Mucosa of descending colon (tissue), 3 donors: ENCODE measurements at regions not wholly inside any gene's neighbourhood (a gene's known extent, or its start where the extent isn't known, plus 50 kb on each side); places are given as distances from the start of the nearest gene placed in this dataset.

Source experiments
- ATAC-seq: fragments of 200-7000 bp; cut with Tn5 transposase; one replicate; pipeline ENCODE4 v1.9.1; 2020; ENCODE audit warnings: mild to moderate bottlenecking, moderate library complexity
- DNase-seq, 3 donors: peaks; one replicate each; pipeline ENCODE4 v3.0.0-alpha.2; 2020
- H3K36me3 ChIP-seq: fragments of 200-600 bp; one replicate; pipeline ENCODE4 v1.8.0; 2021; ENCODE audit warnings: low read depth, mild to moderate bottlenecking
- H3K4me1 ChIP-seq: fragments of 200-600 bp; one replicate; pipeline ENCODE4 v1.8.0; 2021; ENCODE audit warnings: low read depth, mild to moderate bottlenecking
- H3K4me3 ChIP-seq: fragments of 200-600 bp; one replicate; pipeline ENCODE4 v1.8.0; 2021; ENCODE audit warnings: mild to moderate bottlenecking
- H3K9me3 ChIP-seq: fragments of 200-600 bp; one replicate; pipeline ENCODE4 v1.8.0; 2021; ENCODE audit warnings: mild to moderate bottlenecking
- CTCF ChIP-seq: fragments of 200-600 bp; IDR thresholded peaks from one replicate; pipeline ENCODE4 v1.8.0; 2022; ENCODE audit warnings: antibody characterized with exemption, mild to moderate bottlenecking
- intact Hi-C, 2 donors: fragments of 100-400 bp; cut with DNase I in 1 of 2; cut with micrococcal nuclease in 1 of 2; formaldehyde crosslinking; loops; one replicate each; pipeline versions ENCODE4 v1.11.0 to v1.11.1; 2022; cut with DNase I, micrococcal nuclease
- donor health status: DM: no; HTN: no; CAD: no; lungs with moderate emphysema.
- donor health status: DM: no; HTN: no; CAD: no.
- donor health status: DM: no; HTN: yes; CAD: no.

- DNase-seq (no peak), ATAC-seq (no peak)
- TF ChIP-seq CTCF, result no peak
- intact Hi-C loops, result no loop called here
- no peaks in the 10 kb centered on the region for H3K36me3 ChIP-seq
- H3K4me3 ChIP-seq, result no peak overlapping the region
- no peaks in the 10 kb centered on the region for H3K4me1 ChIP-seq
- no peaks in the 10 kb centered on the region for H3K9me3 ChIP-seq
Observed at GRCh38 chr6:76840041-76840745, 623.1 kb downstream of the HTR1B start.

- no peaks in the 10 kb centered on the region for H3K36me3 ChIP-seq
- H3K4me3 ChIP-seq, result no peak overlapping the region
- H3K4me1 ChIP-seq, result no peaks in the 10 kb centered on the region
- DNase-seq (no peak), ATAC-seq (no peak)
- no peaks in the 10 kb centered on the region for H3K9me3 ChIP-seq
- intact Hi-C loops, result no loop called here
- no peak for TF ChIP-seq CTCF
Observed at GRCh38 chr6:76839505-76839904, 623.8 kb downstream of the HTR1B start.

- no peak for ATAC-seq
Observed at GRCh38 chr6:76837564-76837963, 625.7 kb downstream of the HTR1B start.

GRCh38 chr6:76835695-76836094 lies 627.6 kb downstream of the HTR1B start:
- intact Hi-C loops, result no loop called here
- ATAC-seq, result no peak
- Histone ChIP-seq H3K4me1 (no peaks in the 10 kb centered on the region), H3K36me3 (no peaks in the 10 kb centered on the region), H3K9me3 (no peaks in the 10 kb centered on the region), H3K4me3 (no peak overlapping the region)
- DNase-seq, result no peak
- TF ChIP-seq CTCF, result no peak

More at GRCh38 chr6:76837564-76837963, 625.7 kb downstream of the HTR1B start:
- Histone ChIP-seq H3K4me3 (no peak overlapping the region), H3K36me3 (no peaks in the 10 kb centered on the region), H3K4me1 (no peaks in the 10 kb centered on the region), H3K9me3 (no peaks in the 10 kb centered on the region)
- TF ChIP-seq CTCF, result no peak
- no peak for DNase-seq
- intact Hi-C loops, result no loop called here

GRCh38 chr6:76835293-76835692 lies 628.0 kb downstream of the HTR1B start:
- Histone ChIP-seq H3K36me3 (no peaks in the 10 kb centered on the region), H3K4me3 (no peak overlapping the region), H3K9me3 (no peaks in the 10 kb centered on the region), H3K4me1 (no peaks in the 10 kb centered on the region)
- DNase-seq (no peak), ATAC-seq (no peak)
- intact Hi-C loops, result no loop called here
- no peak for TF ChIP-seq CTCF

GRCh38 chr6:76834399-76834798 lies 628.9 kb downstream of the HTR1B start:
- Histone ChIP-seq H3K4me1 (no peaks in the 10 kb centered on the region), H3K4me3 (no peak overlapping the region), H3K36me3 (no peaks in the 10 kb centered on the region), H3K9me3 (no peaks in the 10 kb centered on the region)
- no peak for DNase-seq
- TF ChIP-seq CTCF, result no peak
- intact Hi-C loops, result no loop called here
- ATAC-seq, result no peak
